ENCODE measurements at regions not wholly inside any gene's neighbourhood (a gene's known extent, or its start where the extent isn't known, plus 50 kb on each side); places are given as distances from the start of the nearest gene placed in this dataset.
"Not testable (repeated sequence)": the region's sequence is repeated elsewhere in the genome, so short reads cannot be mapped to it uniquely, and the experiment has no call there.

DNA sequence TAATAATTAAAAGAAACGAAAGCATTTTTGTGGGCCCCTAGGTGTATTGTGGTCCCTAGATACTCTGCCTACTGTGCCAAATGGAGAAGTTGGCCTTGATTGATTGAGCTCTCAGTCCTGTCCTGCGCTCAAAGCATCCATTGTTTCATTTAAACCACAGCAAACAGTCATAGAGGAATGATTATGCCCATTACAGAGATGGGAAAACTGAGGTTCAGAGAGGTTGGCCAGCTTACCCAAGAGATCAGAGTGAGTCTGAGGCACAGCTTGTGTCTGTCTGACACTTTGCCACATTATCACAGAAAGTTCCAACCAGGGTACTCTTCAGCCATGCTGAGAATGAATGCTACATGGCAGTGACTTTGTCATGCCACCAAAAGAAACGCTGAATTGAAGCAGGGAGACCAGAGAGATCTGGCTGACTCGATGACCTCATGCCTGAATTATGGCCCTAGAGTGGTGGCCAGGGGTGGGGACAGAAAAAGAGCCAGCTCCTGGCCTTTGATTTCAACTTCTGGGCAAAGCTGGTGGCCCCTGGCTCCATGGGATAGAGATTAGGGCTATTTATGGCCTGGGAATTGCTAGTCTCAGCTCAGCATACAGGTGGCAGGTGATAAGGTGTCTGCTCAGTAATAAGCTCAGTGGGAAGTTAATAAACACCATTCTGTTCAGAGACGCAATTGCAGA, 180.5 kb downstream of the MIAT start:
- Histone ChIP-seq H3K4me3 (ENCODE audit: low read depth, low read length, poor library complexity, severe bottlenecking) (no peak overlapping the region), H4K20me1 (ENCODE audit: insufficient read depth, low read length) (no peaks in the 10 kb centered on the region), H3K79me2 (ENCODE audit: insufficient read depth, low read length) (no peaks in the 10 kb centered on the region), H2AFZ (ENCODE audit: low read length) (no peak overlapping the region), H3K36me3 (ENCODE audit: insufficient read depth, low read length) (no peaks in the 10 kb centered on the region), H3K27ac (ENCODE audit: low read depth, low read length, poor library complexity, severe bottlenecking) (no peak overlapping the region), H3K9ac (ENCODE audit: low read length) (no peak overlapping the region), H3K4me1 (ENCODE audit: insufficient read depth, low read length, severe bottlenecking) (no peaks in the 10 kb centered on the region), H3K27me3 (ENCODE audit: insufficient read depth, low read length) (no peaks in the 10 kb centered on the region), H3K4me2 (ENCODE audit: low read length) (no peak overlapping the region), H3K9me2 (ENCODE audit: low read depth, low read length) (no peaks in the 10 kb centered on the region), H3K9me3 (ENCODE audit: low read length) (no peaks in the 10 kb centered on the region), H3F3A (ENCODE audit: insufficient read depth, low read length) (no peaks in the 10 kb centered on the region)
- TF ChIP-seq EZH2 (IDR thresholded peaks at IDR 0.05; ENCODE audit: borderline replicate concordance, low read length) (no peak), CTCF (IDR thresholded peaks at IDR 0.05; ENCODE audit: low read length) (no peak)

GRCh38 chr22:26838471-26838825, 181.1 kb downstream of the MIAT start:
- TF ChIP-seq CTCF (IDR thresholded peaks at IDR 0.05; ENCODE audit: low read length), result no peak
- TF ChIP-seq EZH2 (IDR thresholded peaks at IDR 0.05; ENCODE audit: borderline replicate concordance, low read length), result no peak
- Histone ChIP-seq H3K9ac (ENCODE audit: low read length) (no peak overlapping the region), H3K9me2 (ENCODE audit: low read depth, low read length) (no peaks in the 10 kb centered on the region), H3K79me2 (ENCODE audit: insufficient read depth, low read length) (no peaks in the 10 kb centered on the region), H2AFZ (ENCODE audit: low read length) (no peak overlapping the region), H3K9me3 (ENCODE audit: low read length) (no peaks in the 10 kb centered on the region), H3K4me1 (ENCODE audit: insufficient read depth, low read length, severe bottlenecking) (no peaks in the 10 kb centered on the region), H3K4me2 (ENCODE audit: low read length) (no peak overlapping the region), H3K27ac (ENCODE audit: low read depth, low read length, poor library complexity, severe bottlenecking) (no peak overlapping the region), H3K27me3 (ENCODE audit: insufficient read depth, low read length) (no peaks in the 10 kb centered on the region), H3K36me3 (ENCODE audit: insufficient read depth, low read length) (no peaks in the 10 kb centered on the region), H4K20me1 (ENCODE audit: insufficient read depth, low read length) (no peaks in the 10 kb centered on the region), H3F3A (ENCODE audit: insufficient read depth, low read length) (no peaks in the 10 kb centered on the region), H3K4me3 (ENCODE audit: low read depth, low read length, poor library complexity, severe bottlenecking) (no peak overlapping the region)

DNA sequence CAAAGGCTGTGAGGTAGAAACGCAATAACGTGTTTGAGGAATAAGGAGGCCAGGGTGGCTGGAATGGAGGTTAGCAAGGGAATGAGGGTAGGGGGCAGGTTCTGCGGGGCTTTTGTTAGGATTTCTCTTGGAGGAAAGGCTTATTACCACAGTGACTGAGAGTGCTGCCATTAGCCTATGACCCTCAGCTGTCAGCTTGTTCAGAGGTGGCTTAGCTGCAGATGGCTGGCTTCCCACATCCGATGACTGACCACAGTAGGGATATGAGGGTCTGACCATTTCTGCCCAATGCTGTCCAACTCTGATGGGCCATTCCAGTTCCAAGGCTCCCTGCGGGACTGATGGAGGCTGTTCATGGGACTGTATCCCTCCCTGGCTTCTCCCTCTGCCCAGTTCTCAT, 181.8 kb downstream of the MIAT start:
- Histone ChIP-seq H4K20me1 (ENCODE audit: insufficient read depth, low read length) (no peaks in the 10 kb centered on the region), H3K4me3 (ENCODE audit: low read depth, low read length, poor library complexity, severe bottlenecking) (no peak overlapping the region), H3K27ac (ENCODE audit: low read depth, low read length, poor library complexity, severe bottlenecking) (no peak overlapping the region), H2AFZ (ENCODE audit: low read length) (no peak overlapping the region), H3K4me2 (ENCODE audit: low read length) (no peak overlapping the region), H3K79me2 (ENCODE audit: insufficient read depth, low read length) (no peaks in the 10 kb centered on the region), H3K9ac (ENCODE audit: low read length) (no peak overlapping the region), H3K36me3 (ENCODE audit: insufficient read depth, low read length) (no peaks in the 10 kb centered on the region), H3K4me1 (ENCODE audit: insufficient read depth, low read length, severe bottlenecking) (no peaks in the 10 kb centered on the region), H3K9me3 (ENCODE audit: low read length) (no peaks in the 10 kb centered on the region), H3F3A (ENCODE audit: insufficient read depth, low read length) (no peaks in the 10 kb centered on the region), H3K27me3 (ENCODE audit: insufficient read depth, low read length) (no peaks in the 10 kb centered on the region), H3K9me2 (ENCODE audit: low read depth, low read length) (no peaks in the 10 kb centered on the region)
- TF ChIP-seq EZH2 (IDR thresholded peaks at IDR 0.05; ENCODE audit: borderline replicate concordance, low read length) (no peak), CTCF (IDR thresholded peaks at IDR 0.05; ENCODE audit: low read length) (no peak)

- not testable (repeated sequence) for H3K27ac ChIP-seq (ENCODE audit: low read depth, low read length, poor library complexity, severe bottlenecking); H3K4me2 ChIP-seq (ENCODE audit: low read length); H3K79me2 ChIP-seq (ENCODE audit: insufficient read depth, low read length); H3K4me3 ChIP-seq (ENCODE audit: low read depth, low read length, poor library complexity, severe bottlenecking); H3K9ac ChIP-seq (ENCODE audit: low read length); H3K36me3 ChIP-seq (ENCODE audit: insufficient read depth, low read length); H2AFZ ChIP-seq (ENCODE audit: low read length); H3K9me3 ChIP-seq (ENCODE audit: low read length); H3K9me2 ChIP-seq (ENCODE audit: low read depth, low read length); H4K20me1 ChIP-seq (ENCODE audit: insufficient read depth, low read length); H3K27me3 ChIP-seq (ENCODE audit: insufficient read depth, low read length); H3F3A ChIP-seq (ENCODE audit: insufficient read depth, low read length); H3K4me1 ChIP-seq (ENCODE audit: insufficient read depth, low read length, severe bottlenecking)
These were observed 183.4 kb downstream of the MIAT start for GRCh38 chr22:26840770-26841169.

Measured in OCI-LY1 (cell line).